HG03469 (cell line): ENCODE measurements at regions not wholly inside any gene's neighbourhood (a gene's known extent, or its start where the extent isn't known, plus 50 kb on each side); places are given as distances from the start of the nearest gene placed in this dataset.

Experiments
- ATAC-seq: cut with Tn5 transposase; IDR thresholded peaks from one replicate; pipeline ENCODE4 v1.9.1; 2021; ENCODE audit warnings: mild to moderate bottlenecking, moderate library complexity, moderate number of reproducible peaks; ENCODE audit not compliant: unreplicated experiment

GRCh38 chr11:103659743-103660142 lies 376.7 kb upstream of the DDI1 start:
- no peak for ATAC-seq

- ATAC-seq = no peak
These were observed 375.3 kb upstream of the DDI1 start for GRCh38 chr11:103661185-103661584.

- no peak for ATAC-seq
These were observed 374.4 kb upstream of the DDI1 start for GRCh38 chr11:103661991-103662390.

GRCh38 chr11:103662880-103663279 lies 373.6 kb upstream of the DDI1 start:
- ATAC-seq = peak; percentile 68

GRCh38 chr11:103668859-103669258 lies 367.6 kb upstream of the DDI1 start:
- ATAC-seq = no peak

GRCh38 chr11:103671143-103671651 lies 365.2 kb upstream of the DDI1 start:
- no peak for ATAC-seq

- no peak for ATAC-seq
These were observed 362.7 kb upstream of the DDI1 start for GRCh38 chr11:103673773-103674172.

- no peak for ATAC-seq
These were observed 360.0 kb upstream of the DDI1 start for GRCh38 chr11:103676413-103676812.

GRCh38 chr11:103680826-103681225 lies 355.6 kb upstream of the DDI1 start:
- ATAC-seq = no peak

- no peak for ATAC-seq
These were observed 354.6 kb upstream of the DDI1 start for GRCh38 chr11:103681855-103682254.

- peak; percentile 95 for ATAC-seq
These were observed 353.9 kb upstream of the DDI1 start for GRCh38 chr11:103682318-103683184.

- ATAC-seq = no peak
These were observed 352.9 kb upstream of the DDI1 start for GRCh38 chr11:103683576-103683975.

- ATAC-seq = no peak
These were observed 347.5 kb upstream of the DDI1 start for GRCh38 chr11:103688924-103689323.

GRCh38 chr11:103690356-103690755 lies 346.1 kb upstream of the DDI1 start:
- no peak for ATAC-seq

- no peak for ATAC-seq
These were observed 340.3 kb upstream of the DDI1 start for GRCh38 chr11:103696123-103696522.

GRCh38 chr11:103699216-103699615 lies 337.2 kb upstream of the DDI1 start:
- ATAC-seq = no peak

GRCh38 chr11:103699656-103700055 lies 336.8 kb upstream of the DDI1 start:
- ATAC-seq = no peak

GRCh38 chr11:103700622-103701021 lies 335.8 kb upstream of the DDI1 start:
- ATAC-seq = no peak

GRCh38 chr11:103703437-103703836 lies 333.0 kb upstream of the DDI1 start:
- no peak for ATAC-seq

GRCh38 chr11:103703954-103704353 lies 332.5 kb upstream of the DDI1 start:
- ATAC-seq = no peak

- no peak for ATAC-seq
These were observed 330.8 kb upstream of the DDI1 start for GRCh38 chr11:103705642-103706041.

GRCh38 chr11:103709371-103709770 lies 327.1 kb upstream of the DDI1 start:
- peak; percentile 60 for ATAC-seq

GRCh38 chr11:103714246-103714645 lies 322.2 kb upstream of the DDI1 start:
- no peak for ATAC-seq
